ENCODE measurements at regions not wholly inside any gene's neighbourhood (a gene's known extent, or its start where the extent isn't known, plus 50 kb on each side); places are given as distances from the start of the nearest gene placed in this dataset.
"Not testable (repeated sequence)": the region's sequence is repeated elsewhere in the genome, so short reads cannot be mapped to it uniquely, and the experiment has no call there.

DNA sequence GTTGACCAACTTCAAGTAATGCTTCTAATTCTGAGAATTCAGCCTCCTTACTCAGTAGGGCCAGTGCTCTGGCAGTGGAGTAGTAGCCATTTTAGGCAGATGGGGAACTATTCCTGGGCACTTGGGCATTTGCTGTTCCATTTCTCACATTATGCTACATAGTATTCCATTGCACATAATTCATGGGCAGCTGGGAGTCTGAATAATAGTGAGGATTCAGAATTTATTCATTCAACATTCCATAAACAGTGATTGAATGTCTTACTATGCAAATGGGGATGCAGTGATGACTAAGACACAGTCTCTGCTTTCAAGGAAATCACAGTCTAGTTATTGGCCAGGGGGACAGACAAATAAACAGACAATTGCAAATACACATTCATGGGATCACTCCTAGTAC is 301.0 kb upstream of the KCNN2 start:
- DNase-seq: no peak

DNA sequence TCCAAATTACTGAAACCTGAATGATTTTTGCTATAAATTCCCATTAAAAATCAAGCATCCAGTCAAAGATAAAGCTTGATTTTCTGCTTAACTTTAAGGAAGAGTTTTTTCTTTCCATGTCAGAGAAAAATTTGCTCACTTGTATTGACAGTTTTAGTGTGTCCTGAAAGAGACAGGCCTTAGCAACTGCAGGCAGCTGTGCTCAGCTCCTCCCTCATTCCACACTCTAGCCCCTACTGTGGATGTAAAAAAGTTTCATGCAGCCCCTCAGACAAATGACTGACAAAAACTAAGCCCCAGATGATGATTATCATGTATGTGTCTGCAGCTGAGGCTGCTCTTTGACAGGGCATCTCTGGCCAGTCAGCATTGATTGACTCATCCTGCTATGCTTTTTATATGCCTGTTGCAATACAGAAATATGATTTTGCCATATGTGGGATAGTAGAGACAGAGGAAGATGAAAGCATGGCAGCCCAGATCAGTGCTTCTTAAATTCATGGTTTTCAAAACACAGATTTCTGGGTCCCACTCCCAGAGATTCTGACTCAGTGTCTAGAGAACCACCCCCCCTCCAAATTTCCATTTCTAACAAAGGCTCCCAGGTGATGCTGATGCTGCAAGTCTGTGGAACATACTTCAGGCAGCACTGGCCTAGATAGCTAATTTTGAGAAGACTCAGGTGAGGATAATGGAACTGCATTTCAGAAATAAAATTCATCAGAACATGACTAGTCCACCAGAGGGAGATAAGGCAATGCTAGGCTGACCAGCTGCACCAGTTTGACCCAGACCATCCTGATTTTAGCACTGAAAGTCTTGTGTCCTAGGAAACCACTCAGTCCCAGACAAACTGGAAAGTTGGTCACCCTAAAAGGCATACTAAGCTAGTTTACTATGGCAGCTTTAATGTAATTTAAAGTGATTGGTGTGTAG is 298.7 kb upstream of the KCNN2 start:
- no peak for DNase-seq

- no peak for DNase-seq
Observed at GRCh38 chr5:114065912-114066311, 296.0 kb upstream of the KCNN2 start.

- no peak for DNase-seq
Observed at GRCh38 chr5:114070093-114070722, 291.7 kb upstream of the KCNN2 start.

GRCh38 chr5:114089259-114089658 is 272.6 kb upstream of the KCNN2 start:
- DNase-seq: no peak

DNA sequence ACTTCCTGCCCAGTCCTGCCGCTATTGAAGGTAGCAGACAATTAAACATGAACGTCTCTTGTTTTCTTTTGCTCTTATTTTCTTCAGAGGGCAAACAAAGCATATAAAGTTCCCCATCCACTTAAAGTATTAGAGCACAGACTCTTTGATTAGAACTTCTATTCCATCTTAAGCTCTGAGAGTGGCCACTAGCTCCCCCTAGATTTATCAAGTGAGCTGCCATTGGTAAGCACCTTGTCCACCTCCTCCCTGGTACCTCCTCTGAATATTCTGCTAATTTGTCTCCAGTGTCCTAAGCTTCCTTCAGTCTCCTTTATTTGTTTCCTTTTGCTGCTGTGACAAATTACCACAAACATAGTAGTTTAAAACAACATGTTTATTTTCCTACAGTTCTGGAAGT is 264.3 kb upstream of the KCNN2 start:
- DNase-seq: no peak

DNA sequence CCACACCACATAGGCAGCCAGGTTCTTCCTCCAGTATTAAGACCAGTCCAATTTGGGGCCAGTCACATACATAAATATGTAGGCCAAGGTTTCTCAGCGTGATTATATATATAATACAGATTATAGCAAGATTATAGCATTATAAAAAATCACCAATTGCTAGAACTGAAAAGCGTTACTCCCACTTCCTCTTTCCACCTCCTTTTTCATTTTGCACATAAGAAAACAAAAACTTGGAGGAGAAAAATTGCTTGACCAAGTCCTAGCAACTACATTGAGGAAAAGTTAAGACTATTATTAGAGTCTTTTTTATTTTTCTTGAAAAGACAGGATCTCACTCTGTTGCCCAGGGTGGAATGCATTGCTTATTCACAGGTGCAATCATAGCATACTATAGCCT is 262.7 kb upstream of the KCNN2 start:
- no peak for DNase-seq

GRCh38 chr5:114101153-114101552 is 260.7 kb upstream of the KCNN2 start:
- DNase-seq: peak; percentile 43

DNA sequence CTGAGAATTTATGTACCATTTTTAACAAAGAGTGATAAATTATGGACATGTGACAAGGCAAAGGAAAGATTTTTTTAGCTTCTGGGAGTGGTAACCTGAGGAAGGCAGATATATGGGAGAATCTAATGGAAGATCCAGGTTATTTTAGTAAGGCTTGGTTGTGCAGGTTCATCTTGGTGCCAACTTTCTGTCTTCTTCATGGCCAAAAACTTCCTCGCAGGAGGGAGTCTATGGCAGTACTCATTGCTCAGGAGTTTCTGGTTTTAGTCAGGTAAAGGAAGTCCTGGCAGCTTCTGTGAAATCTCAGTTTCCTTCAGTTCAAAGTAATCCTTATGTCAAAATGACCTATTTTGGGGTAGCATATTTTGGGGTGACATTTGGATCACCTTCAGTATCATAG is 248.3 kb upstream of the KCNN2 start:
- DNase-seq: no peak

DNA sequence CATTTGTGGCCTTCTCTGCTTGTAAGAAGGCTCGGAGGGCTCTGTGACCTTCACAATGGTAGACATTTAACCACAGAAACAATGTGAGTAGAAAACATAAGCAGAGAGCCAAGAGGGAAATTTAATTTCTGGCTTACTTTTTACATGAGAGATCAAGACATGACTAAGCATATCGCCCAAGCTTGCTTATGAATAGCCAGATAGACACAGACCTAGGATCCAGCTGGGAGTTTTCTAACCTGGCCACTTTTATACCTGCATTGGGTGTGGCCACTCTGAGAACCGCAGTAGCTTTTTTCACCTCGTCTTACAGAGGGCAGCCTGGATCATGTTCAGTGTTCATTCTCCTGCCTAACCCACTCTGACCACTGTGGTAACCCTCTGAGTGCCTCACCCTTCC is 244.9 kb upstream of the KCNN2 start:
- no peak for DNase-seq

DNA sequence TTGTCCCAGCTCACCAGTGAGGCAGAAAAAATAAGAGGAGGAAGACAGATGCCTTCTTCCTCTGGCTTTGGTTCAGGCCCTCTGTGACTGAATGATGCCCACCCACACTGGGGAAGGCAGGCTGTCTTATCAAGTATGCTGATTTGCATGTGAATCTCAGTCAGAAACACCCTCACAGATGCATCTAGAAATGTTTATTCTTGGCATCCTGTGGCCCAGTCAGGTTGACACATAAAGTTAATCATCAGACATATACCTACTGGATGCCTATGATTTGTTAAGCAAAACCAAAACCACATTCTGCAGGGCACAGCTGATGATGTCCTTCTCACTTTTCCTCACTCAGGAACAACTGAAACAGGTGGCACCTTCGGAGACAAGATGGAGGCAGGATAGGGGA is 243.4 kb upstream of the KCNN2 start:
- DNase-seq: no peak

- DNase-seq: no peak
Observed at GRCh38 chr5:114120166-114120565, 241.7 kb upstream of the KCNN2 start.

- no peak for DNase-seq
Observed at GRCh38 chr5:114122852-114123251, 239.0 kb upstream of the KCNN2 start.

- DNase-seq: no peak
Observed at GRCh38 chr5:114123654-114124053, 238.2 kb upstream of the KCNN2 start.

GRCh38 chr5:114146398-114146797 is 215.5 kb upstream of the KCNN2 start:
- no peak for DNase-seq

GRCh38 chr5:114148253-114148652 is 213.6 kb upstream of the KCNN2 start:
- no peak for DNase-seq

DNA sequence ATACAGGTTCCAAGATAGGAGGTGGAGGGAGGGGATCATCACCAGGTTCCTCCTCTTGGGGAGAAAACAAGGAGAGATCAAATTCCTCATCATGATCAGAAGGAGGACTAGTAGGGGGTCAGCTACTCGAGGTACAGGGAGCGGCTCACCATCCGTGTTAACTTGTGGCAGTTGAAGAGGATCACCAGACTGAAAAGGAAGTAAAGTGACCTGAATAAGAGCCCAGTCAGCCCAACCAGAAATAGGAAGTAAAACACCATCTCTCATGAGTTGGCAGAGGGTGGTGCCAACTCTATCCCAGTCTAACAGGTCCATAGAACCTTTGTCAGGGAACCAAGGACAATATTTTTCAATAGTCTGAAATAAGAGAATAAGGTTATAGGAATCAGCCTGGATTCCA is 213.1 kb upstream of the KCNN2 start:
- DNase-seq: not testable (repeated sequence)

- no peak for DNase-seq
Observed at GRCh38 chr5:114152656-114153360, 209.1 kb upstream of the KCNN2 start.

DNA sequence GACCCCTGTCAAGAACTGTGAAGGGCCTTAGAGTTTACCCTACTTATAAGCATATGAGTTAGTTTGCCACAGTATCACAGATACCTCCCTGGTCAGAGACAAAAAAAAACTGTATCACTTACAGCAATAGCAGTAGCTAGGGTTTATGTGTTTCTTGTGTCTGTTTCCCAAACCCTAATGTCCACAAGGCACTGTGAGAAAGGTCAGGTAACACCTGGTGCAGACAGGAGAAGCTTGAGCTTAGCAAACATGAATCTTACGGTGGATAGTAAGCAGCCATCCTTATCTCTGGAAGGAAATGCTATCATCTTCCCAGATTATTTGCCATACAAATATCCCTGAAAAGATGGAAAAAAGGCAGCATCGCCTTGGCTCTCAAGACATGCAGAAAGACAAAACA is 208.5 kb upstream of the KCNN2 start:
- peak; percentile 21 for DNase-seq

DNA sequence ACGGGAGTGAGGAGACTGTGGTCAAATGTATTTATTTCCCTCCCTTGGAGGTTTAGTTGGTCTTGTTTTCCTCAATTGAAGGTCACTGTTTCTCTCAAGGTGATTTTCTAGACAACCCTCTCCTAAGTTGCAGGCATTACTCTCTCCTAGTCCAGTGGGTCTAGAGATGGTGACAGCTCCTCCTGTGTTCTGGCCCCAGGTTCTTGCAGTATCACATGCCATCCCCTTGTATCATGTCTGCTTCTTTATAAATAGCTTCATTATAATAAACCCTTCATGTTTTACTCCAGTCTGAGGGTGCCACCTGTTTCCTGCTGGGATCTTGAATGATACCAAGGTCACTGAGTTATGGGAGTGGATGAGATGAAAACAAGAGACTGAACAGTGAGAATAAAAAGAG is 208.0 kb upstream of the KCNN2 start:
- DNase-seq: no peak

GRCh38 chr5:114166081-114166480 is 195.8 kb upstream of the KCNN2 start:
- no peak for DNase-seq

DNA sequence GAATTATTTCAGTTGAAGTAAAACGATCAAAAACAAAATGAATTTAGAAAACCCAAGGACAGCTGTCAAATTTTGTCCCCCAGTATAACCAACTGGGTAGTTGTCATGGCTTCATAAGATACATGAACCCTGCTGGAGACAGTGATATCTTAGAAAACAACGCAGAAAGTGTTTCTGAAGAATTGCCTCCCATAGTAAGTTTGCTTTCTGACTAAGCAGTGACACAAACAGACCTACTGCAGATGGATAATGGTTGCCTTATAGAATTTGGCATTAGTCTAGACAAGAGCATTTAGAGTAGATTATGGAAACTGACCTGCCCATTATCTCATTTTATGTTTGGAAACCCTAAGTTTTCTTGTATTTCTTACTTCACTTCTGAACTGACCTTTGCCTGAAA is 187.7 kb upstream of the KCNN2 start:
- DNase-seq: no peak

DNA sequence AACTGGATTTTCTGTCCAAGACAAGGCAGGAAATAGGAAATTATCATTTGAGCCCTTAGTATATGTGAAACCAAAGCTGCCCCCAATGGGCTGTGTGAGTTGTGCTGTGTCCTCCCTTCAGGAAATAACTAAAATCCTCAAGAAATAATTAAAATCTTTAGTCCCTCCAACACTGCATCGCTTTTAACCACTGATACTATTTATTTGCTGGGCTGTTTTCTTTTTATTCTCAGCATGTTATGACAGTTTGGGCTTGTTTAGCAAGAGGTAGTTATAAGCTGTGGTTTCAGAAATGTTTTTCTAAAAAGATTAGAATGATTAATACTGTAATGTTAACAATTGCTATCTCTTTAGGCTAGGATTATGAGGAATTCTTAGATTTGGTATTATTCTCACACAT is 187.0 kb upstream of the KCNN2 start:
- DNase-seq: no peak

- no peak for DNase-seq
Observed at GRCh38 chr5:114176356-114176755, 185.5 kb upstream of the KCNN2 start.
